Colonic mucosa (tissue), 4 donors: ENCODE measurements at regions not wholly inside any gene's neighbourhood (a gene's known extent, or its start where the extent isn't known, plus 50 kb on each side); places are given as distances from the start of the nearest gene placed in this dataset.

Source experiments
- DNase-seq: peaks from one replicate; pipeline ENCODE4 v3.0.0-alpha.2; 2020
- H3K27ac ChIP-seq: fragments of 200-600 bp; one replicate; pipeline ENCODE4 v1.8.0; 2021
- H3K27me3 ChIP-seq: fragments of 200-600 bp; one replicate; pipeline ENCODE4 v1.8.0; 2021
- H3K36me3 ChIP-seq: fragments of 200-600 bp; one replicate; pipeline ENCODE4 v1.8.0; 2021
- H3K4me1 ChIP-seq: fragments of 200-600 bp; one replicate; pipeline ENCODE4 v1.8.0; 2021; ENCODE audit warnings: mild to moderate bottlenecking
- H3K4me3 ChIP-seq: fragments of 200-600 bp; one replicate; pipeline ENCODE4 v1.8.0; 2021
- H3K9ac ChIP-seq, 2 donors: one replicate each; pipeline ENCODE4 v1.7.0; 2013; ENCODE audit warnings: control low read depth in 2 of 2, low read depth in 2 of 2, low read length in 2 of 2
- H3K9me3 ChIP-seq: fragments of 200-600 bp; one replicate; pipeline ENCODE4 v1.8.0; 2021
- CTCF ChIP-seq: fragments of 200-600 bp; IDR thresholded peaks from one replicate; pipeline ENCODE4 v1.8.0; 2022; ENCODE audit warnings: antibody characterized with exemption, mild to moderate bottlenecking
- intact Hi-C: fragments of 100-400 bp; cut with DNase I; formaldehyde crosslinking; loops from one replicate; pipeline ENCODE4 v1.14.1; 2022
- donor health status: healthy.
- donor health status: DM: no; HTN: no; CAD: no.
- donor health status: DM: no; HTN: no; CAD: no.

- H3K36me3 ChIP-seq, result no peaks in the 10 kb centered on the region
- no peak overlapping the region for H3K4me3 ChIP-seq
- intact Hi-C loops, result no loop called here
- H3K9me3 ChIP-seq, result no peaks in the 10 kb centered on the region
- H3K9ac ChIP-seq, result no peak overlapping the region
- H3K27ac ChIP-seq, result no peak overlapping the region
- H3K4me1 ChIP-seq, result no peaks in the 10 kb centered on the region
- no peaks in the 10 kb centered on the region for H3K27me3 ChIP-seq
- no peak for TF ChIP-seq CTCF
- no peak for DNase-seq
These were observed 122.6 kb upstream of the PIEZO2 start for GRCh38 chr18:11271954-11272353.

GRCh38 chr18:11269257-11269656 lies 119.9 kb upstream of the PIEZO2 start:
- DNase-seq, result no peak
- intact Hi-C loops, result no loop called here
- Histone ChIP-seq H3K9ac (no peak overlapping the region), H3K4me1 (no peaks in the 10 kb centered on the region), H3K4me3 (no peak overlapping the region), H3K36me3 (no peaks in the 10 kb centered on the region), H3K27ac (no peak overlapping the region), H3K9me3 (no peaks in the 10 kb centered on the region), H3K27me3 (no peaks in the 10 kb centered on the region)
- TF ChIP-seq CTCF, result no peak

- Histone ChIP-seq H3K4me3 (no peak overlapping the region), H3K27ac (no peak overlapping the region)
These were observed 119.4 kb upstream of the PIEZO2 start for GRCh38 chr18:11268741-11269233.

GRCh38 chr18:11268153-11268552 lies 118.8 kb upstream of the PIEZO2 start:
- DNase-seq, result no peak
- intact Hi-C loops, result no loop called here

More at GRCh38 chr18:11268741-11269233, 119.4 kb upstream of the PIEZO2 start:
- no peaks in the 10 kb centered on the region for H3K27me3 ChIP-seq
- DNase-seq, result no peak
- no peaks in the 10 kb centered on the region for H3K9me3 ChIP-seq
- intact Hi-C loops, result no loop called here
- no peaks in the 10 kb centered on the region for H3K36me3 ChIP-seq
- H3K9ac ChIP-seq, result no peak overlapping the region
- H3K4me1 ChIP-seq, result no peaks in the 10 kb centered on the region
- no peak for TF ChIP-seq CTCF

GRCh38 chr18:11266781-11267480 lies 117.6 kb upstream of the PIEZO2 start:
- H3K4me1 ChIP-seq, result no peaks in the 10 kb centered on the region
- no peak overlapping the region for H3K9ac ChIP-seq
- no peaks in the 10 kb centered on the region for H3K36me3 ChIP-seq
- no peak overlapping the region for H3K27ac ChIP-seq
- no peak overlapping the region for H3K4me3 ChIP-seq
- H3K27me3 ChIP-seq, result no peaks in the 10 kb centered on the region
- no peak for TF ChIP-seq CTCF
- intact Hi-C loops, result no loop called here
- no peak for DNase-seq
- H3K9me3 ChIP-seq, result no peaks in the 10 kb centered on the region

More at GRCh38 chr18:11268153-11268552, 118.8 kb upstream of the PIEZO2 start:
- Histone ChIP-seq H3K9ac (no peak overlapping the region), H3K4me1 (no peaks in the 10 kb centered on the region), H3K4me3 (no peak overlapping the region), H3K27me3 (no peaks in the 10 kb centered on the region), H3K36me3 (no peaks in the 10 kb centered on the region), H3K9me3 (no peaks in the 10 kb centered on the region), H3K27ac (no peak overlapping the region)
- no peak for TF ChIP-seq CTCF
